ENCODE measurements at regions not wholly inside any gene's neighbourhood (a gene's known extent, or its start where the extent isn't known, plus 50 kb on each side); places are given as distances from the start of the nearest gene placed in this dataset.

- H3K4me3 ChIP-seq (ENCODE audit: low read length), result no peak overlapping the region
- H3K4me1 ChIP-seq (ENCODE audit: insufficient read depth, low read length), result no peaks in the 10 kb centered on the region
- no peaks in the 10 kb centered on the region for H3K9me3 ChIP-seq (ENCODE audit: low read depth, low read length)
These were observed 58.1 kb downstream of the TUSC7 start for GRCh38 chr3:116767726-116768125.

GRCh38 chr3:116770815-116771450, 61.4 kb downstream of the TUSC7 start:
- no peak overlapping the region for H3K4me3 ChIP-seq (ENCODE audit: low read length)
- no peaks in the 10 kb centered on the region for H3K9me3 ChIP-seq (ENCODE audit: low read depth, low read length)
- no peaks in the 10 kb centered on the region for H3K27me3 ChIP-seq (ENCODE audit: insufficient read depth, low read length)

More at GRCh38 chr3:116767726-116768125, 58.1 kb downstream of the TUSC7 start:
- H3K27me3 ChIP-seq (ENCODE audit: insufficient read depth, low read length), result no peaks in the 10 kb centered on the region

GRCh38 chr3:116776880-116777785, 67.6 kb downstream of the TUSC7 start:
- no peak overlapping the region for H3K4me3 ChIP-seq (ENCODE audit: low read length)
- H3K4me1 ChIP-seq (ENCODE audit: insufficient read depth, low read length), result no peaks in the 10 kb centered on the region
- H3K9me3 ChIP-seq (ENCODE audit: low read depth, low read length), result no peaks in the 10 kb centered on the region

More at GRCh38 chr3:116770815-116771450, 61.4 kb downstream of the TUSC7 start:
- H3K4me1 ChIP-seq (ENCODE audit: insufficient read depth, low read length), result no peaks in the 10 kb centered on the region

GRCh38 chr3:116785226-116785625, 75.6 kb downstream of the TUSC7 start:
- Histone ChIP-seq H3K9me3 (ENCODE audit: low read depth, low read length) (no peaks in the 10 kb centered on the region), H3K27me3 (ENCODE audit: insufficient read depth, low read length) (no peaks in the 10 kb centered on the region), H3K4me3 (ENCODE audit: low read length) (no peak overlapping the region), H3K4me1 (ENCODE audit: insufficient read depth, low read length) (no peaks in the 10 kb centered on the region)

More at GRCh38 chr3:116776880-116777785, 67.6 kb downstream of the TUSC7 start:
- H3K27me3 ChIP-seq (ENCODE audit: insufficient read depth, low read length), result no peaks in the 10 kb centered on the region

GRCh38 chr3:116802651-116803050, 93.1 kb downstream of the TUSC7 start:
- peaks cover 5% of the 10 kb centered on the region for H3K9me3 ChIP-seq (ENCODE audit: low read depth, low read length)
- H3K4me3 ChIP-seq (ENCODE audit: low read length), result no peak overlapping the region
- no peaks in the 10 kb centered on the region for H3K4me1 ChIP-seq (ENCODE audit: insufficient read depth, low read length)

GRCh38 chr3:116806351-116806750, 96.8 kb downstream of the TUSC7 start:
- Histone ChIP-seq H3K4me3 (ENCODE audit: low read length) (no peak overlapping the region), H3K4me1 (ENCODE audit: insufficient read depth, low read length) (peaks cover 5% of the 10 kb centered on the region)

More at GRCh38 chr3:116802651-116803050, 93.1 kb downstream of the TUSC7 start:
- no peaks in the 10 kb centered on the region for H3K27me3 ChIP-seq (ENCODE audit: insufficient read depth, low read length)

GRCh38 chr3:116808725-116809124, 99.1 kb downstream of the TUSC7 start:
- H3K27me3 ChIP-seq (ENCODE audit: insufficient read depth, low read length), result no peaks in the 10 kb centered on the region

More at GRCh38 chr3:116806351-116806750, 96.8 kb downstream of the TUSC7 start:
- H3K9me3 ChIP-seq (ENCODE audit: low read depth, low read length), result peaks cover 5% of the 10 kb centered on the region
- H3K27me3 ChIP-seq (ENCODE audit: insufficient read depth, low read length), result no peaks in the 10 kb centered on the region

GRCh38 chr3:116809208-116809607, 99.6 kb downstream of the TUSC7 start:
- H3K4me3 ChIP-seq (ENCODE audit: low read length), result no peak overlapping the region

More at GRCh38 chr3:116808725-116809124, 99.1 kb downstream of the TUSC7 start:
- Histone ChIP-seq H3K4me3 (ENCODE audit: low read length) (no peak overlapping the region), H3K4me1 (ENCODE audit: insufficient read depth, low read length) (peaks cover 5% of the 10 kb centered on the region), H3K9me3 (ENCODE audit: low read depth, low read length) (no peaks in the 10 kb centered on the region)

GRCh38 chr3:116811754-116812153, 102.2 kb downstream of the TUSC7 start:
- Histone ChIP-seq H3K4me3 (ENCODE audit: low read length) (no peak overlapping the region), H3K4me1 (ENCODE audit: insufficient read depth, low read length) (peaks cover 5% of the 10 kb centered on the region), H3K27me3 (ENCODE audit: insufficient read depth, low read length) (no peaks in the 10 kb centered on the region), H3K9me3 (ENCODE audit: low read depth, low read length) (no peaks in the 10 kb centered on the region)

More at GRCh38 chr3:116809208-116809607, 99.6 kb downstream of the TUSC7 start:
- Histone ChIP-seq H3K9me3 (ENCODE audit: low read depth, low read length) (no peaks in the 10 kb centered on the region), H3K27me3 (ENCODE audit: insufficient read depth, low read length) (no peaks in the 10 kb centered on the region), H3K4me1 (ENCODE audit: insufficient read depth, low read length) (peaks cover 5% of the 10 kb centered on the region)

GRCh38 chr3:116812949-116813348, 103.4 kb downstream of the TUSC7 start:
- no peak overlapping the region for H3K4me3 ChIP-seq (ENCODE audit: low read length)
- H3K27me3 ChIP-seq (ENCODE audit: insufficient read depth, low read length), result no peaks in the 10 kb centered on the region
- peaks cover 5% of the 10 kb centered on the region for H3K4me1 ChIP-seq (ENCODE audit: insufficient read depth, low read length)
- H3K9me3 ChIP-seq (ENCODE audit: low read depth, low read length), result no peaks in the 10 kb centered on the region

GRCh38 chr3:116815321-116815720, 105.7 kb downstream of the TUSC7 start:
- Histone ChIP-seq H3K4me3 (ENCODE audit: low read length) (no peak overlapping the region), H3K9me3 (ENCODE audit: low read depth, low read length) (no peaks in the 10 kb centered on the region), H3K4me1 (ENCODE audit: insufficient read depth, low read length) (no peaks in the 10 kb centered on the region), H3K27me3 (ENCODE audit: insufficient read depth, low read length) (no peaks in the 10 kb centered on the region)

GRCh38 chr3:116815831-116816588, 106.4 kb downstream of the TUSC7 start:
- Histone ChIP-seq H3K4me1 (ENCODE audit: insufficient read depth, low read length) (no peaks in the 10 kb centered on the region), H3K4me3 (ENCODE audit: low read length) (no peak overlapping the region), H3K27me3 (ENCODE audit: insufficient read depth, low read length) (no peaks in the 10 kb centered on the region), H3K9me3 (ENCODE audit: low read depth, low read length) (no peaks in the 10 kb centered on the region)

GRCh38 chr3:116821371-116821770, 111.8 kb downstream of the TUSC7 start:
- H3K27me3 ChIP-seq (ENCODE audit: insufficient read depth, low read length), result peaks cover 2% of the 10 kb centered on the region
- no peak overlapping the region for H3K4me3 ChIP-seq (ENCODE audit: low read length)
- no peaks in the 10 kb centered on the region for H3K9me3 ChIP-seq (ENCODE audit: low read depth, low read length)
- no peaks in the 10 kb centered on the region for H3K4me1 ChIP-seq (ENCODE audit: insufficient read depth, low read length)

- H3K4me3 ChIP-seq (ENCODE audit: low read length), result no peak overlapping the region
- H3K4me1 ChIP-seq (ENCODE audit: insufficient read depth, low read length), result no peaks in the 10 kb centered on the region
- peaks cover 2% of the 10 kb centered on the region for H3K27me3 ChIP-seq (ENCODE audit: insufficient read depth, low read length)
- no peaks in the 10 kb centered on the region for H3K9me3 ChIP-seq (ENCODE audit: low read depth, low read length)
These were observed 114.6 kb downstream of the TUSC7 start for GRCh38 chr3:116824208-116824607.

- Histone ChIP-seq H3K4me3 (ENCODE audit: low read length) (no peak overlapping the region), H3K4me1 (ENCODE audit: insufficient read depth, low read length) (no peaks in the 10 kb centered on the region), H3K27me3 (ENCODE audit: insufficient read depth, low read length) (no peaks in the 10 kb centered on the region), H3K9me3 (ENCODE audit: low read depth, low read length) (no peaks in the 10 kb centered on the region)
These were observed 123.6 kb downstream of the TUSC7 start for GRCh38 chr3:116833202-116833601.

Data from mononuclear cell (primary cell).